Endothelial cell of umbilical vein (primary cell): ENCODE measurements at regions not wholly inside any gene's neighbourhood (a gene's known extent, or its start where the extent isn't known, plus 50 kb on each side); places are given as distances from the start of the nearest gene placed in this dataset.

Source experiments
- BruUV-seq: library from RNA; stranded (reverse); fragments of 400-500 nt; replicated peaks from 2 replicates; lab custom pipeline; 2021; lab: Mats Ljungman, UMichigan
- CTCF ChIA-PET: fragments of 300-600, 350-600 bp; sonication (Branson Sonifier 250); formaldehyde crosslinking; loops from one replicate; lab custom pipeline; 2021; ENCODE audit warnings: antibody characterized with exemption, inconsistent platforms; lab: Charles Lee
- POLR2A ChIA-PET: fragments of 300-600, 350-600 bp; sonication (Branson Sonifier 250); formaldehyde crosslinking; loops from one replicate; lab custom pipeline; 2021; ENCODE audit warnings: antibody characterized with exemption, inconsistent platforms; lab: Charles Lee
- DNase-seq: peaks from one replicate; pipeline ENCODE4 v3.0.0-alpha.2; 2011; ENCODE audit warnings: low read depth, low spot score
- FAIRE-seq: peaks from 2 replicates; lab custom pipeline; 2011; peaks lifted over from hg19 to GRCh38; lab: Jason Lieb, UNC
- H2AFZ ChIP-seq: 2 replicates; pipeline ENCODE4 v1.6.0; 2012; ENCODE audit warnings: low read depth, low read length, control low read depth, inconsistent platforms
- H3K27ac ChIP-seq: 2 replicates; pipeline ENCODE4 v1.5.1; 2011; ENCODE audit warnings: low read depth, mild to moderate bottlenecking, control low read depth, low read length, moderate library complexity; ENCODE audit not compliant: insufficient read depth
- H3K27me3 ChIP-seq, 2 experiments: 2 replicates each; pipeline versions ENCODE4 v1.6.0 to v1.6.1; 2011; ENCODE audit warnings: low read length in 2 of 2, mixed read lengths in 1 of 2; ENCODE audit not compliant: control insufficient read depth in 2 of 2, insufficient read depth in 2 of 2
- H3K36me3 ChIP-seq, 2 experiments: 2 replicates in 1 of 2; 3 replicates in 1 of 2; pipeline ENCODE4 v1.5.1; 2011; ENCODE audit warnings: low read length in 2 of 2, mild to moderate bottlenecking in 1 of 2, moderate library complexity in 1 of 2; ENCODE audit not compliant: control insufficient read depth in 2 of 2, insufficient read depth in 2 of 2; ENCODE audit errors: extremely low read depth in 1 of 2
- H3K4me1 ChIP-seq: 3 replicates; pipeline ENCODE4 v1.5.1; 2011; ENCODE audit warnings: mild to moderate bottlenecking, low read length; ENCODE audit not compliant: control insufficient read depth, insufficient read depth; ENCODE audit errors: extremely low read depth
- H3K4me2 ChIP-seq: 2 replicates; pipeline ENCODE4 v1.6.1; 2011; ENCODE audit warnings: low read length, control low read depth, mixed read lengths; ENCODE audit not compliant: insufficient read depth
- H3K4me3 ChIP-seq, 3 experiments: fragments of 200-600 bp in 1 of 3; sonication (generic), shearing (Covaris generic) in 1 of 3; replicated peaks in 1 of 3; 2 replicates each; pipeline ENCODE4 v1.5.1; 2011 to 2016; ENCODE audit warnings: control low read depth in 3 of 3, low read length in 3 of 3, mild to moderate bottlenecking in 2 of 3, inconsistent platforms in 1 of 3, low read depth in 1 of 3, moderate library complexity in 1 of 3; ENCODE audit not compliant: insufficient read depth in 1 of 3
- H3K79me2 ChIP-seq: 2 replicates; pipeline ENCODE4 v1.6.0; 2012; ENCODE audit warnings: low read length, inconsistent platforms; ENCODE audit not compliant: control insufficient read depth, insufficient read depth
- H3K9ac ChIP-seq: replicated peaks from 2 replicates; pipeline ENCODE3; 2011; ENCODE audit warnings: low read length, control low read depth; ENCODE audit not compliant: insufficient read depth; ENCODE audit errors: extremely low read depth
- H3K9me1 ChIP-seq: replicated peaks from 3 replicates; pipeline ENCODE4 v1.6.0; 2011; ENCODE audit warnings: mild to moderate bottlenecking, low read length; ENCODE audit not compliant: control insufficient read depth, insufficient read depth; ENCODE audit errors: extremely low read depth
- H3K9me3 ChIP-seq: replicated peaks from 2 replicates; pipeline ENCODE4 v1.5.1; 2012; ENCODE audit warnings: low read length, inconsistent platforms; ENCODE audit not compliant: control insufficient read depth, insufficient read depth
- H4K20me1 ChIP-seq: replicated peaks from 2 replicates; pipeline ENCODE3; 2011; ENCODE audit warnings: mild to moderate bottlenecking, low read length; ENCODE audit not compliant: control insufficient read depth, insufficient read depth; ENCODE audit errors: extremely low read depth
- EZH2 ChIP-seq: IDR thresholded peaks from 2 replicates; pipeline ENCODE4 v1.6.1; 2012; ENCODE audit warnings: borderline replicate concordance, low read depth, mild to moderate bottlenecking, moderate library complexity, low read length, inconsistent platforms; ENCODE audit not compliant: severe bottlenecking
- FOS ChIP-seq: IDR thresholded peaks from 2 replicates; pipeline ENCODE4 v1.6.1; 2011; ENCODE audit warnings: mild to moderate bottlenecking, low read length, moderate library complexity, borderline replicate concordance; ENCODE audit not compliant: insufficient read depth
- GATA2 ChIP-seq: IDR thresholded peaks from 2 replicates; pipeline ENCODE4 v1.7.0; 2011; ENCODE audit warnings: low read depth, mild to moderate bottlenecking, moderate library complexity, mixed read lengths, low read length; ENCODE audit not compliant: insufficient read length, insufficient read depth
- JUN ChIP-seq: IDR thresholded peaks from 2 replicates; pipeline ENCODE4 v1.6.1; 2011; ENCODE audit warnings: borderline replicate concordance, low read depth; ENCODE audit not compliant: insufficient read length, insufficient read depth
- MYC ChIP-seq: IDR thresholded peaks from one replicate; pipeline ENCODE4 v1.6.1; 2011; ENCODE audit warnings: mild to moderate bottlenecking, low read depth, low read length
- POLR2A ChIP-seq: IDR thresholded peaks from 2 replicates; pipeline ENCODE4 v1.6.1; 2012; ENCODE audit warnings: low read depth, mild to moderate bottlenecking, control low read depth, low read length
- POLR2AphosphoS5 ChIP-seq: IDR thresholded peaks from 2 replicates; pipeline ENCODE4 v1.6.1; 2012; ENCODE audit warnings: low read depth, mild to moderate bottlenecking, control low read depth, low read length, moderate library complexity; ENCODE audit not compliant: insufficient read depth
- dilution Hi-C: fragments of 300-500 bp; cut with MboI; formaldehyde crosslinking; loops from one replicate; pipeline ENCODE4 v1.15.0; 2019; ENCODE audit warnings: low sequenced_read_pairs; ENCODE audit not compliant: extremely low pct_ligation_motif_present
- intact Hi-C: fragments of 100-400 bp; cut with micrococcal nuclease; formaldehyde crosslinking; loops from one replicate; pipeline ENCODE4 v1.10.0; 2022
- TF ChIP-seq, protein P1 (sequence below): IDR thresholded peaks from 2 replicates; pipeline ENCODE4 v1.6.1; 2011; ENCODE audit not compliant: insufficient read depth, insufficient read length
- TF ChIP-seq, protein P2 (sequence below), 2 donors: IDR thresholded peaks; 1 replicate in 1 of 2; 2 replicates in 1 of 2; pipeline ENCODE4 v1.5.1; 2011; ENCODE audit warnings: low read length in 2 of 2, mild to moderate bottlenecking in 2 of 2, moderate library complexity in 2 of 2, control low read depth in 1 of 2, inconsistent platforms in 1 of 2, low read depth in 1 of 2; ENCODE audit not compliant: insufficient read depth in 1 of 2; ENCODE audit errors: extremely low read depth in 1 of 2

DNA sequence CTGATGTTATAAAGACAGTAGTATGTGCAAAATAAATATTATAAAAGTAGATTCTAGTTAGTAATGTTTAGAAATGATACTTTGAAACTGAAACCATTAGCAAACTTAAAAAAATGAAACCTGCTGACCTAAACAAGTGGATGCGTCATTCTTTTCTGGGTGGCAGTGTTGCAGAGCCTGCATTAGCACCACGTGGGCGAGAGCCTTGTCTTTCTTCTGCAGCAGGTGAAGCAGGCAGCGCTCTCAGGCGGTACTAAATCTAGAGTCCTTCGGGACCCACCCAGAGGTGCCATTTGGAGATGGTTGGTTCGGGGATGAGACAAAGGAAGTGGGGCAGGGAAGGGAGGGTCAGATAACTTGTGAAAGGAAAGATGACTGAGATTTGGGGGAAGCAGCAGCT, 759.1 kb upstream of the IGFBP3 start:
- no peak for FAIRE-seq
- H3K4me1 ChIP-seq, result no peaks in the 10 kb centered on the region
- dilution Hi-C loops, result no loop called here

More for the DNA sequence above, 759.1 kb upstream of the IGFBP3 start:
- intact Hi-C loops, result no loop called here
- H3K27me3 ChIP-seq, result no peaks in the 10 kb centered on the region
- BruUV-seq, result no TSS peak
- no peaks in the 10 kb centered on the region for H4K20me1 ChIP-seq
- POLR2A ChIA-PET, result no interaction called here
- no peak overlapping the region for H3K4me2 ChIP-seq
- no peak overlapping the region for H3K27ac ChIP-seq
- no peak overlapping the region for H3K4me3 ChIP-seq
- no peaks in the 10 kb centered on the region for H3K36me3 ChIP-seq
- H3K79me2 ChIP-seq, result no peaks in the 10 kb centered on the region
- no peak overlapping the region for H3K9ac ChIP-seq
- no peaks in the 10 kb centered on the region for H3K9me1 ChIP-seq
- H2AFZ ChIP-seq, result no peak overlapping the region
- no peak for TF ChIP-seq POLR2AphosphoS5
- TF ChIP-seq FOS, result no peak
- TF ChIP-seq JUN, result no peak
- TF ChIP-seq, protein P1, sequence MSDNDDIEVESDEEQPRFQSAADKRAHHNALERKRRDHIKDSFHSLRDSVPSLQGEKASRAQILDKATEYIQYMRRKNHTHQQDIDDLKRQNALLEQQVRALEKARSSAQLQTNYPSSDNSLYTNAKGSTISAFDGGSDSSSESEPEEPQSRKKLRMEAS, result no peak
- TF ChIP-seq EZH2, result no peak
- TF ChIP-seq, protein P2, sequence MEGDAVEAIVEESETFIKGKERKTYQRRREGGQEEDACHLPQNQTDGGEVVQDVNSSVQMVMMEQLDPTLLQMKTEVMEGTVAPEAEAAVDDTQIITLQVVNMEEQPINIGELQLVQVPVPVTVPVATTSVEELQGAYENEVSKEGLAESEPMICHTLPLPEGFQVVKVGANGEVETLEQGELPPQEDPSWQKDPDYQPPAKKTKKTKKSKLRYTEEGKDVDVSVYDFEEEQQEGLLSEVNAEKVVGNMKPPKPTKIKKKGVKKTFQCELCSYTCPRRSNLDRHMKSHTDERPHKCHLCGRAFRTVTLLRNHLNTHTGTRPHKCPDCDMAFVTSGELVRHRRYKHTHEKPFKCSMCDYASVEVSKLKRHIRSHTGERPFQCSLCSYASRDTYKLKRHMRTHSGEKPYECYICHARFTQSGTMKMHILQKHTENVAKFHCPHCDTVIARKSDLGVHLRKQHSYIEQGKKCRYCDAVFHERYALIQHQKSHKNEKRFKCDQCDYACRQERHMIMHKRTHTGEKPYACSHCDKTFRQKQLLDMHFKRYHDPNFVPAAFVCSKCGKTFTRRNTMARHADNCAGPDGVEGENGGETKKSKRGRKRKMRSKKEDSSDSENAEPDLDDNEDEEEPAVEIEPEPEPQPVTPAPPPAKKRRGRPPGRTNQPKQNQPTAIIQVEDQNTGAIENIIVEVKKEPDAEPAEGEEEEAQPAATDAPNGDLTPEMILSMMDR (IDR thresholded peaks at IDR 0.05; ENCODE audit: extremely low read depth in 1 of 2, insufficient read depth in 1 of 2, low read depth in 1 of 2, low read length in 2 of 2), result no peak
- TF ChIP-seq MYC, result no peak
- TF ChIP-seq POLR2A, result no peak
- no peak for TF ChIP-seq GATA2
- DNase-seq, result no peak
- CTCF ChIA-PET, result no interaction called here
- no peaks in the 10 kb centered on the region for H3K9me3 ChIP-seq
